ENCODE measurements at regions not wholly inside any gene's neighbourhood (a gene's known extent, or its start where the extent isn't known, plus 50 kb on each side); places are given as distances from the start of the nearest gene placed in this dataset.

DNA sequence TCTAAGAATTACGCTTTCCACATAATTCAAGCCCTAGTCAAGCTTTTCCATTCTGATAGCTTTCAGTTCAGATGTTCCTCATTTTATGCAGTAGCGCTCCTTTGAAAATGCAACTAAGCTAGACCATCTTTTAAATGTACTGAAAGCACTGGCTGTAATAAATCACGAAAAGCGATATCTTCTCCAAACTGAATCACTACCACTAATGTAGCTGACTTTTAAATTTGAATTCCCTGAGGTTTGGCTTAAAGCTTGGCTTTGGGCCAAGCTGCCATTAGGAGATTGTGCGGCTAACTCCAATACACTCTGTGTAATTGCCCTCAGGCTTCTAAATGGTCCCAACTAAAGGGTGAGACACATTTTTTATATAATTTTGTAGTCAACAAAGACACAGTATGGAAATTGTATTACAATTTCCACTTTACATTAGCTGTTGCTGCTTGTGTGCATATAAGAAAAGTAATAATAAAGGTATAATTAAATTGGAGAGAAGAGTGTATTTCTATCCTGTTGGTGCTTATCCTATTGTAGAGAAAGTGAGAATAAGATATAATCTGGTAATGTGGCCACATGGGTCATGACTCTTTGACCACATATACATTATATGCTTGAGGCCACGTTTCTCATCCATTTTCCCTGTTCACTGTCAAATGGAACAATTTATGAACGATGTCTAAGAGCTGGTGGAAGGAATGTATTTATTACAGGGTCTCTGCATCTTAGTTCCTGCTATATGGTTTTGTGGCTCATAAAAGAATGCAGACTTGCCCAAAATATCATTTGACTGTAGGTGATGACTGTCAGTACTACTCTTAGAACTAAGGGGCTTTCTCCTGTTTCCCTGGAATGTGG lies 118.7 kb upstream of the TAF11L2 start:
- DNase-seq (ENCODE audit: low spot score), result no peak
- in situ Hi-C loops (cut with MboI; ENCODE audit: low sequenced_read_pairs, unreplicated experiment), result no loop called here
- TF ChIP-seq, protein P1, sequence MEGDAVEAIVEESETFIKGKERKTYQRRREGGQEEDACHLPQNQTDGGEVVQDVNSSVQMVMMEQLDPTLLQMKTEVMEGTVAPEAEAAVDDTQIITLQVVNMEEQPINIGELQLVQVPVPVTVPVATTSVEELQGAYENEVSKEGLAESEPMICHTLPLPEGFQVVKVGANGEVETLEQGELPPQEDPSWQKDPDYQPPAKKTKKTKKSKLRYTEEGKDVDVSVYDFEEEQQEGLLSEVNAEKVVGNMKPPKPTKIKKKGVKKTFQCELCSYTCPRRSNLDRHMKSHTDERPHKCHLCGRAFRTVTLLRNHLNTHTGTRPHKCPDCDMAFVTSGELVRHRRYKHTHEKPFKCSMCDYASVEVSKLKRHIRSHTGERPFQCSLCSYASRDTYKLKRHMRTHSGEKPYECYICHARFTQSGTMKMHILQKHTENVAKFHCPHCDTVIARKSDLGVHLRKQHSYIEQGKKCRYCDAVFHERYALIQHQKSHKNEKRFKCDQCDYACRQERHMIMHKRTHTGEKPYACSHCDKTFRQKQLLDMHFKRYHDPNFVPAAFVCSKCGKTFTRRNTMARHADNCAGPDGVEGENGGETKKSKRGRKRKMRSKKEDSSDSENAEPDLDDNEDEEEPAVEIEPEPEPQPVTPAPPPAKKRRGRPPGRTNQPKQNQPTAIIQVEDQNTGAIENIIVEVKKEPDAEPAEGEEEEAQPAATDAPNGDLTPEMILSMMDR (IDR thresholded peaks at IDR 0.05; ENCODE audit: borderline replicate concordance, control extremely low read depth, extremely low read depth, insufficient read depth, missing control alignments), result no peak

DNA sequence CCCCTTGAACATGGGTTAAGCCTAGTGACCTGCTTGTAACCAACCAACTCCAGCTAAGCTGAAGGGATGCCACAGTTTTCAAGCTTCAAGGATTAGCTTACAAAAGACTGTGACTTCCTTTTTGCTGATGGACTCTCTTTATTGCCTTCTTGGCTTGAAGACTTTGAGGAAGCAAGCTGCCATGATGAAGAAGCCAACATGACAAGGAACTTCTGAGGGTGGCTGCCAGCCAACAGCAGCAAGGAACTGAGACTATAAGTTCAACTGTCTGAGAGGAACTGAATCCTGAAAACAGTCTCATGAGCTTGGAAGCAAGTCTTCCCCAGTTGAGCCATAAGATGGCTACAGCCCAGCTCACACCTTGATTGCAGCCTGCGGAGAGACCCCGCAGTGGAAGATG lies 116.1 kb upstream of the TAF11L2 start:
- TF ChIP-seq, protein P1 (IDR thresholded peaks at IDR 0.05; ENCODE audit: borderline replicate concordance, control extremely low read depth, extremely low read depth, insufficient read depth, missing control alignments), result no peak
- in situ Hi-C loops (cut with MboI; ENCODE audit: low sequenced_read_pairs, unreplicated experiment), result no loop called here
- DNase-seq (ENCODE audit: low spot score), result no peak

GRCh38 chr5:17383526-17383925 lies 114.5 kb upstream of the TAF11L2 start:
- DNase-seq (ENCODE audit: low spot score), result no peak
- in situ Hi-C loops (cut with MboI; ENCODE audit: low sequenced_read_pairs, unreplicated experiment), result no loop called here
- TF ChIP-seq, protein P1 (IDR thresholded peaks at IDR 0.05; ENCODE audit: borderline replicate concordance, control extremely low read depth, extremely low read depth, insufficient read depth, missing control alignments), result no peak

DNA sequence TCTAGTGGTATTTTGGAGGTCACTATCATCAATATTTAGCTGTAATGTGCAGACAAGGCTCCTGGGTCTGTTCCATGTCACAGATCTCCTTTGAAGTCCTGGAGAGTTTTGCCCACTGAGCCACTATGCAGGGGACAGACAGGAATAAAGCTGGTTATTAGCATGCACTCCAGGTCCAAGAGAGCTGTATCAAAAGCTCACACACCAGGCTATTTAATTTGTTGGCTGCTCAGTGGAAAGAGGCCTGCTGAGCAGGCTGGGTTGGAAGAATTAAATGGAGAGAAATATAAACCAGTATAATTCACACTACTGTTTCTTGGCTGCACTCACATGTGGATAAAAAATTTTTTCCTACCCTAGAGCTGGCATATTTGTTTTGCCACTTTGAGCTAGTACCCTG lies 113.8 kb upstream of the TAF11L2 start:
- TF ChIP-seq, protein P1 (IDR thresholded peaks at IDR 0.05; ENCODE audit: borderline replicate concordance, control extremely low read depth, extremely low read depth, insufficient read depth, missing control alignments), result no peak
- no peak for DNase-seq (ENCODE audit: low spot score)
- in situ Hi-C loops (cut with MboI; ENCODE audit: low sequenced_read_pairs, unreplicated experiment), result no loop called here

DNA sequence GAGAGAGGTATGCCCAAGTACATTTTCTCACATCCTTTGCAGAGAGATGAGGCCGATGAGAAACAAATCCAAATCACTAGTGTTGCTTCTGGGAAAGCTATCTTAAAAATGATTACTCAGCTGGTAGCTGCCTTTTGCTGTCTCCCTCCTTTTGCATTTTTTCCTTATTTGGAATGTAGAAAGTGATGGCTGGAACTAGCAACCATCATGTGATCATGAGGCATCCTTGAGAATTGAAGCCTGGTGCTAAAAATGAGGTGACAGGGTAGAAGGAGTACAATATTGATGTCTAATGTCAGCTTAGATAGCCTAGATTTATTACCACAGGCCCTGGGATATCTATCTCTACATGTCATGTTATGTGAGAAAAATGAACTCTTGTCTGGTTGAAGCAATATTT lies 109.3 kb upstream of the TAF11L2 start:
- in situ Hi-C loops (cut with MboI; ENCODE audit: low sequenced_read_pairs, unreplicated experiment), result no loop called here
- DNase-seq (ENCODE audit: low spot score), result no peak
- TF ChIP-seq, protein P1 (IDR thresholded peaks at IDR 0.05; ENCODE audit: borderline replicate concordance, control extremely low read depth, extremely low read depth, insufficient read depth, missing control alignments), result no peak

- in situ Hi-C loops (cut with MboI; ENCODE audit: low sequenced_read_pairs, unreplicated experiment), result no loop called here
- no peak for DNase-seq (ENCODE audit: low spot score)
- TF ChIP-seq, protein P1 (IDR thresholded peaks at IDR 0.05; ENCODE audit: borderline replicate concordance, control extremely low read depth, extremely low read depth, insufficient read depth, missing control alignments), result no peak
These were observed 103.9 kb upstream of the TAF11L2 start for GRCh38 chr5:17394086-17394485.

Measured in GM13976 (cell line).